OCI-LY7 (cell line): ENCODE measurements at regions not wholly inside any gene's neighbourhood (a gene's known extent, or its start where the extent isn't known, plus 50 kb on each side); places are given as distances from the start of the nearest gene placed in this dataset.

Source experiments
- EZH2phosphoT487 ChIP-seq: fragments of 200-600 bp; sonication (generic); IDR thresholded peaks from 2 replicates; pipeline ENCODE4 v1.6.1; 2018; ENCODE audit warnings: low read depth, borderline replicate concordance, mild to moderate bottlenecking, mixed run types, antibody characterized with exemption, low read length, moderate library complexity, mixed read lengths
- TF ChIP-seq, protein P1 (sequence below): fragments of 200-600 bp; sonication (generic); conservative IDR thresholded peaks from 2 replicates; pipeline ENCODE4 v1.5.1; 2014; ENCODE audit warnings: mild to moderate bottlenecking, antibody characterized with exemption, low read length, moderate library complexity, mixed read lengths

GRCh38 chr1:184297244-184297750 is 89.5 kb upstream of the C1orf21 start:
- TF ChIP-seq, protein P1, sequence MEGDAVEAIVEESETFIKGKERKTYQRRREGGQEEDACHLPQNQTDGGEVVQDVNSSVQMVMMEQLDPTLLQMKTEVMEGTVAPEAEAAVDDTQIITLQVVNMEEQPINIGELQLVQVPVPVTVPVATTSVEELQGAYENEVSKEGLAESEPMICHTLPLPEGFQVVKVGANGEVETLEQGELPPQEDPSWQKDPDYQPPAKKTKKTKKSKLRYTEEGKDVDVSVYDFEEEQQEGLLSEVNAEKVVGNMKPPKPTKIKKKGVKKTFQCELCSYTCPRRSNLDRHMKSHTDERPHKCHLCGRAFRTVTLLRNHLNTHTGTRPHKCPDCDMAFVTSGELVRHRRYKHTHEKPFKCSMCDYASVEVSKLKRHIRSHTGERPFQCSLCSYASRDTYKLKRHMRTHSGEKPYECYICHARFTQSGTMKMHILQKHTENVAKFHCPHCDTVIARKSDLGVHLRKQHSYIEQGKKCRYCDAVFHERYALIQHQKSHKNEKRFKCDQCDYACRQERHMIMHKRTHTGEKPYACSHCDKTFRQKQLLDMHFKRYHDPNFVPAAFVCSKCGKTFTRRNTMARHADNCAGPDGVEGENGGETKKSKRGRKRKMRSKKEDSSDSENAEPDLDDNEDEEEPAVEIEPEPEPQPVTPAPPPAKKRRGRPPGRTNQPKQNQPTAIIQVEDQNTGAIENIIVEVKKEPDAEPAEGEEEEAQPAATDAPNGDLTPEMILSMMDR = no peak
- TF ChIP-seq EZH2phosphoT487 = no peak
